ENCODE measurements at regions not wholly inside any gene's neighbourhood (a gene's known extent, or its start where the extent isn't known, plus 50 kb on each side); places are given as distances from the start of the nearest gene placed in this dataset.

DNA sequence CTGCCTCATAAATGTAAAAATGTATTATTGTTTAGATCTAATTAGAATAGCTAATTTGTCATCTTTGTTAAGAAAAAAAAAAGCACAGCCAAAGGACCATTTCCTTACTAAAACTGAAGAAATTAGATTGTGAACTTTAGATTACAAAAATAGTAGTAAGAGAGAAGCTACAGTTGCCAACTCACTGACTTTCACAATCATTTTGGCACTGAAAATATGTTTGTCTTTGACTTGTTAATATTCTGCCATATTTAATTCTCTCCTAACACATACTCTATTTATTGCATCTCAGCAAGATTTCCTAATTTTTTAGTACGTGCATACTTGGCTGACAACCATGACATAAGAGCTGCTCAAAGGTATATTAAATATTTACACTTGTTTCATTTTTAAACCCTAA is 297.1 kb downstream of the TUSC1 start:
- TF ChIP-seq, protein P1, sequence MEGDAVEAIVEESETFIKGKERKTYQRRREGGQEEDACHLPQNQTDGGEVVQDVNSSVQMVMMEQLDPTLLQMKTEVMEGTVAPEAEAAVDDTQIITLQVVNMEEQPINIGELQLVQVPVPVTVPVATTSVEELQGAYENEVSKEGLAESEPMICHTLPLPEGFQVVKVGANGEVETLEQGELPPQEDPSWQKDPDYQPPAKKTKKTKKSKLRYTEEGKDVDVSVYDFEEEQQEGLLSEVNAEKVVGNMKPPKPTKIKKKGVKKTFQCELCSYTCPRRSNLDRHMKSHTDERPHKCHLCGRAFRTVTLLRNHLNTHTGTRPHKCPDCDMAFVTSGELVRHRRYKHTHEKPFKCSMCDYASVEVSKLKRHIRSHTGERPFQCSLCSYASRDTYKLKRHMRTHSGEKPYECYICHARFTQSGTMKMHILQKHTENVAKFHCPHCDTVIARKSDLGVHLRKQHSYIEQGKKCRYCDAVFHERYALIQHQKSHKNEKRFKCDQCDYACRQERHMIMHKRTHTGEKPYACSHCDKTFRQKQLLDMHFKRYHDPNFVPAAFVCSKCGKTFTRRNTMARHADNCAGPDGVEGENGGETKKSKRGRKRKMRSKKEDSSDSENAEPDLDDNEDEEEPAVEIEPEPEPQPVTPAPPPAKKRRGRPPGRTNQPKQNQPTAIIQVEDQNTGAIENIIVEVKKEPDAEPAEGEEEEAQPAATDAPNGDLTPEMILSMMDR (conservative IDR thresholded peaks at IDR 0.05; ENCODE audit: low read depth, low read length), result no peak
- no peak for TF ChIP-seq EZH2 (IDR thresholded peaks at IDR 0.05; ENCODE audit: low read length, unreplicated experiment)
- TF ChIP-seq EZH2phosphoT487 (IDR thresholded peaks at IDR 0.05; ENCODE audit: borderline replicate concordance, low read length), result no peak

Measured in PC-3 (cell line).